ENCODE measurements at regions not wholly inside any gene's neighbourhood (a gene's known extent, or its start where the extent isn't known, plus 50 kb on each side); places are given as distances from the start of the nearest gene placed in this dataset.
"Not testable (repeated sequence)": the region's sequence is repeated elsewhere in the genome, so short reads cannot be mapped to it uniquely, and the experiment has no call there.

DNA sequence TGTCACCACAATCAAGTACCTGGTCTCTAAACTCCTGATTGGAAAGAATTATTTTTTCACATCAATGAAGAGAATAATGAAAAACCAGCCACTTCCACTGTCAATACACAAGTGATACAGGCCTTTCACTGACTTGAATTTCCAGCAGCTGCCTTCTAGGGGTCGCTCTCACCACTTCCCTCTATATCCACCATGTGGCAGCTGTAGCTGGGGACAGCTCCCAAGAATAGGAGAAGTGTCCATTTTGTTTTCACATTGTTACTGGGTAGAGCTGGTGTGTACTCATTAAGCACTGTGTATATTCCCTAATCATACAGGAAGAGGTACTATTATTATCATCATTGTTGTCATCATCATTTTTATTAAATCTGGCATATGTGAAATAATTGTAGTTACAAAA lies 438.4 kb upstream of the SPTLC3 start:
- in situ Hi-C loops (cut with HindIII; ENCODE audit: low pct_ligation_motif_present, low pct_unique_long_range_greater_than_20kb, low sequenced_read_pairs) = no loop called here
- DNase-seq = peak; percentile 61

- in situ Hi-C loops (cut with HindIII; ENCODE audit: low pct_ligation_motif_present, low pct_unique_long_range_greater_than_20kb, low sequenced_read_pairs) = no loop called here
- no peak for DNase-seq
Measured at GRCh38 chr20:12573442-12573841, 435.3 kb upstream of the SPTLC3 start.

DNA sequence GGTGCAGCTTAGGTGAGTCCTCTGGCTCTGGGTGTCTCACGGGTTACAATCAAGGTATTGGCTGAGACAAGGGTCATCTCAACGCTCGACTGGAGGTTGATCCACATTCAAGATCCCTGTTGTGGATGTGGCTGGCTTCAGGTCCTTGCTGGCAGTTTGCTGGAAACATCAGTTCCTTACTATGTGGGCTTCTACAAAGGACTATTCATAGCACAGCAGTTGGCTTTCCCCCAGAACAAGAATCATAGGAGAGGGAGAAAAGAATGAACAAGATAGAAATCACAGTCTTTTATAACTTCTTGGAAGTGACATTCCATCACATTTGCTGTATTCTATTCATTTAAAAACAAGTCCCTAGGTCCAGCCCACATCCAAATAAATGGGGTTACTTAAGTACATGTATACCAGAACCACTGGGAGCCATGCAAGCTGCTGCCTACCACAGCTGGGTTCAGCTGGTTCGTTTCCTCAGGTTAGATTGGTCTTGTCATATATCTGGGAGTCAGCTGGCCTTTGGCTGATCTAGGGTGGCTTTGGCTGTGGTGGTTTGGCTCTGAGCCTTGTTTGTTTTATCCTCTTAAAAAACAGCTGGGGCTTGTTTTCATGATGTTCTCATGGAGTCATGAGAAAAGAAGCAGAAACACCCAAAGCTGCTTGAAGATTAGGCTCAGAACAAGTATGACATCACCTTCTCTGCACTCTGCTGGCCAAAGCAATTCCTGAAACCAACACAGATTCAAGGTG lies 433.2 kb upstream of the SPTLC3 start:
- no peak for DNase-seq
- in situ Hi-C loops (cut with HindIII; ENCODE audit: low pct_ligation_motif_present, low pct_unique_long_range_greater_than_20kb, low sequenced_read_pairs) = no loop called here

DNA sequence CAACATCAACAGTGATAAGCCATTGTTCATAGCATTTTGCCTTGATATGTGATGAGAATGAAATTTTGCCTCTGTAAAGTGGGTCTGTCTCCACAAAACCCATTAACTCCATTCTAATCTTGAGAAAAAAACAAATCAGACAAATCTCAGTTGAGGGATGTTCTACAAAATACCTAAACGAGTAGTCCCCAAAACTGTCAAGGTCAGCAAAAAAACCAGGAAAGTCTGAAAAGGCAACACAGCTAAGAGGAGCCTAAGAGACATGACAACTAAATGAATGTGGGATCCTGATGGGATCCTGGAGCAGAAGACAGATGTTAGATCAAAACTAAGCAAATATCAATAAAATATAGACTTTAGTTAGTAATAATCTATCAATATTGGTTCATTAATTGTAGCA lies 431.6 kb upstream of the SPTLC3 start:
- in situ Hi-C loops (cut with HindIII; ENCODE audit: low pct_ligation_motif_present, low pct_unique_long_range_greater_than_20kb, low sequenced_read_pairs) = no loop called here
- DNase-seq = no peak

GRCh38 chr20:12581644-12582289 lies 427.0 kb upstream of the SPTLC3 start:
- in situ Hi-C loops (cut with HindIII; ENCODE audit: low pct_ligation_motif_present, low pct_unique_long_range_greater_than_20kb, low sequenced_read_pairs) = no loop called here
- no peak for DNase-seq

DNA sequence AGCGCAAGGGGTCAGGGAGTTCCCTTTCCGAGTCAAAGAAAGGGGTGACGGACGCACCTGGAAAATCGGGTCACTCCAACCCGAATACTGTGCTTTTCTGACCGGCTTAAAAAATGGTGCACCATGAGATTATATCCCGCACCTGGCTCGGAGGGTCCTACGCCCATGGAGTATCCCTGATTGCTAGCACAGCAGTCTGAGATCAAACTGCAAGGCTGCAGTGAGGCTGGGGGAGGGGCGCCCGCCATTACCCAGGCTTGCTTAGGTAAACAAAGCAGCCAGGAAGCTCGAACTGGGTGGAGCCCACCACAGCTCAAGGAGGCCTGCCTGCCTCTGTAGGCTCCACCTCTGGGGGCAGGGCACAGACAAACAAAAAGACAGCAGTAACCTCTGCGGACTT lies 426.1 kb upstream of the SPTLC3 start:
- in situ Hi-C loops (cut with HindIII; ENCODE audit: low pct_ligation_motif_present, low pct_unique_long_range_greater_than_20kb, low sequenced_read_pairs); DNase-seq: not testable (repeated sequence)

DNA sequence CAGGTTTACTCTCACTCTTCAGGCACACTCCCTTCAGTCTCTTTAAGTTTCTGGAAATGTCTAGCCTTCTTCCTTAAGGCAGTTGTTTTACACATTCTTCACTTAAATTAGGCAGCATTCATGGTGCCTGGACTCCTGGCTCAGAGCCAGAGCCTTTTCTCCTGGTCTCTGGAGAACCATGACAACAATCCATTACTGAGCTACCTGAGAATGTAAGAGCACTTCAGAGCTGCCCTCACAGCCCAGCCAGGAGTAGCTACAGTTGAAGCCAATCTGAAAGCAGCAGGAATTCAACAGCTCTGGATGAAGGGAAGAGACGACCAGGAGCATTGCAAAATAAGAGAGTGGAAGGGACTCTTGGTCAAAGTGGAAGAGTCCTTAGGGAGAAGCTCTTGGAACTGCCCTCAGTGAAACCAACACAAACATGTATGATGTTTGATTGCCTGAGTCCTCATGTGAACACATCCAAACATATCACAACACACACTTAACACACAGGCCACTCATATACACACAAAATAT lies 416.8 kb upstream of the SPTLC3 start:
- no peak for DNase-seq
- in situ Hi-C loops (cut with HindIII; ENCODE audit: low pct_ligation_motif_present, low pct_unique_long_range_greater_than_20kb, low sequenced_read_pairs) = no loop called here

- in situ Hi-C loops (cut with HindIII; ENCODE audit: low pct_ligation_motif_present, low pct_unique_long_range_greater_than_20kb, low sequenced_read_pairs) = no loop called here
Measured at GRCh38 chr20:12592756-12593155, 416.0 kb upstream of the SPTLC3 start.

DNA sequence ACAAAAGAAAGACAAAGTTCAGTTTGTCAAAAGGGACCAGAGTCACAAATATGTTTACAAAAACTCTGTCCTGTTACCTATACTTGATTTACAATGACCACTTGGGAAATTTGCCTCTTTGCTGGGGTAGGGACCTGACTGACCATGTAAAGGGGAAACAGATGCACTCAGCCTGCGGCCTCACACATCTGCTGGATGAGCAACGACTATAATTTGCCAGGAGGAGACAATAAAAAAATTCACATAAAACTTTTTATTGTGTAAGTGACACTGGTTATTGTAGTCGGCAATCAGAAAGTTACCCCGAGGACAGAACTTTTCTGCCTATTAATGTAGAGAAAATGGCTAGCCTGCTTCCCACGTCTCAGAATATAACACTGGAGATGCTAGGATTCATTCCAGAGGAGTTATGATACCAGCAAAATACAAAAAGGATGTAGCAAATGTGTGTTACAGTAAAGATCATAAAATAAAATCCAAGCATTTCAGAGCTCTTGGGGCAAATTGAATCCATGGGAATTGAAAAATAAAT lies 415.4 kb upstream of the SPTLC3 start:
- in situ Hi-C loops (cut with HindIII; ENCODE audit: low pct_ligation_motif_present, low pct_unique_long_range_greater_than_20kb, low sequenced_read_pairs) = no loop called here
- DNase-seq = no peak

More at GRCh38 chr20:12592756-12593155, 416.0 kb upstream of the SPTLC3 start:
- no peak for DNase-seq

GRCh38 chr20:12594410-12595088 lies 414.2 kb upstream of the SPTLC3 start:
- peak; percentile 24 for DNase-seq
- in situ Hi-C loops (cut with HindIII; ENCODE audit: low pct_ligation_motif_present, low pct_unique_long_range_greater_than_20kb, low sequenced_read_pairs) = no loop called here

GRCh38 chr20:12595841-12596240 lies 412.9 kb upstream of the SPTLC3 start:
- DNase-seq = no peak
- in situ Hi-C loops (cut with HindIII; ENCODE audit: low pct_ligation_motif_present, low pct_unique_long_range_greater_than_20kb, low sequenced_read_pairs) = no loop called here

DNA sequence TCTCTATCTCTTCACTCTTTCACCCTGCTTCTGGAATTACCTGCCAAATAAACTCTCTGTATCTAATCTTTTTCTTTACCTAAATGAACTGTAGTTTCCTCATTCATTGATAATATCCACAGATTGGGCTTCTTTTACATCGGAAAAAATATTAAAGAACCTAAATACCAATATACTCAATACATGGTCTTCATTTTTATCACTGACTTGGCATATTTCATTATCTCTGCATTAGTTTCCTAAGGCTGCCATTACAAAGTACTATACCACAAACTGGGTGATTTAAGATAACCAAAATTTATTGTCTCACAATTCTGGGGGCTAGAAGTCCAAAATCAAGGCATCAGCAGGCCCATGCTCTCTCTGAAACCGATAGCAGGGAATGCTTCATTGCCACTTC lies 411.9 kb upstream of the SPTLC3 start:
- no peak for DNase-seq
- in situ Hi-C loops (cut with HindIII; ENCODE audit: low pct_ligation_motif_present, low pct_unique_long_range_greater_than_20kb, low sequenced_read_pairs) = no loop called here

- in situ Hi-C loops (cut with HindIII; ENCODE audit: low pct_ligation_motif_present, low pct_unique_long_range_greater_than_20kb, low sequenced_read_pairs) = no loop called here
- DNase-seq = no peak
Measured at GRCh38 chr20:12597551-12597950, 411.2 kb upstream of the SPTLC3 start.

DNA sequence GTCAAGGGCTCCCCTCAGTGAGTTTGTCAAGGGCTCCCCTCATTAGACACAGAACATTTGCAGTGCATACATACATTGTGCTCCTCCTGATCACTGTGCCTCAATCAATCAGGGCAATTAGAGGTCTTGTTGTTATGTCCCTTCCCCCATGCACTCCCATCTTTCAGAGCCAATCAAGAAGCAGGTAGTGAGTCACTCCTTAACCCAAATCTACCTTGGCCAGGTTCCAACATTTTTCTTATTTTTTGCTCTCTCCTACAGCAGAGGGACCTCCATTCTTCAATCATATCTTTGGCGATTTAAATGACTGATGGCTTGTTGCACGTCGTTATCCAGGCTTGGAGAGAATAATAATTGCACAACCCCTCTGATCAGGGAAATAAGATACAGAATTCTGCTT lies 409.9 kb upstream of the SPTLC3 start:
- in situ Hi-C loops (cut with HindIII; ENCODE audit: low pct_ligation_motif_present, low pct_unique_long_range_greater_than_20kb, low sequenced_read_pairs) = no loop called here
- no peak for DNase-seq

DNA sequence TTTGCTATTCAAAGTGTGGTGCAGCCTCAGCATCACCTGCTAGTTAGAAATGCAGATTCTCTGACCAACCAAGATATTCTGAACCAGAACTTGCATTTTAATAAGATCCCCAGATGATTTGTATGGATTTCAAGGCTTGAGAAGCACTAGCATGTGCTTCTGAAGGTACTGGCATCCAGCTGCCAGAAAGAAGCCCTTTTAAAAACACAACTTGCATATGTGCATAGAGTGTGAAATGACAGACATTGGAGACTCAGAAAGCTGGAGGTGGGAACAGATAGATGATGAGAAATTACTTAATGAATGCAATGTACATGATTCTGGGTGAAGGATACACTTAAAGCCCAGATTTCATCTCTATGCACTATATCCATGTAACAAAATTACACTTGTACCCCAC lies 409.3 kb upstream of the SPTLC3 start:
- in situ Hi-C loops (cut with HindIII; ENCODE audit: low pct_ligation_motif_present, low pct_unique_long_range_greater_than_20kb, low sequenced_read_pairs) = no loop called here
- no peak for DNase-seq

- DNase-seq = no peak
- in situ Hi-C loops (cut with HindIII; ENCODE audit: low pct_ligation_motif_present, low pct_unique_long_range_greater_than_20kb, low sequenced_read_pairs) = no loop called here
Measured at GRCh38 chr20:12605751-12606150, 403.0 kb upstream of the SPTLC3 start.

GRCh38 chr20:12610871-12611270 lies 397.9 kb upstream of the SPTLC3 start:
- in situ Hi-C loops (cut with HindIII; ENCODE audit: low pct_ligation_motif_present, low pct_unique_long_range_greater_than_20kb, low sequenced_read_pairs) = no loop called here
- no peak for DNase-seq

DNA sequence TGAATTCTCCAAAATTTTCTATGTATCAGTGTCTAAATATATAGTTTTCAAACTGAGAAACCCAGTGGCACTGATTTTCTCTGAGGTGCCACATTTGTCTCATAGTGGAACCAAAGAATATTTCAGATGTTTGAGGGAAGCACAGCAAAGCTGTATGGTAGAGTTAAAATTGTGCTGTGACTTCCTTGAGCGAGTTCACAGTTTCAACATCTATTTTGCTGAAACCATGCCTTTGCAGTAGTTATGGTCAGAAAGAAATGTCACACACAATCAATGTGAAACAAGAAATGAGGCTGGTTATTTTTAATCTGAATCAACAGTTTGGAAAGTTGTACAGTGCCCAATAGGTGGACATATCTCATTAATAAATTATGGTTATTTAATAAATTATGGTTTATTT lies 394.0 kb upstream of the SPTLC3 start:
- in situ Hi-C loops (cut with HindIII; ENCODE audit: low pct_ligation_motif_present, low pct_unique_long_range_greater_than_20kb, low sequenced_read_pairs) = no loop called here
- DNase-seq = no peak

GRCh38 chr20:12617076-12617475 lies 391.7 kb upstream of the SPTLC3 start:
- no peak for DNase-seq

More at GRCh38 chr20:12617076-12617475, 391.7 kb upstream of the SPTLC3 start:
- in situ Hi-C loops (cut with HindIII; ENCODE audit: low pct_ligation_motif_present, low pct_unique_long_range_greater_than_20kb, low sequenced_read_pairs) = no loop called here

Data from ACHN (cell line).